HG03097 (cell line): ENCODE measurements at regions not wholly inside any gene's neighbourhood (a gene's known extent, or its start where the extent isn't known, plus 50 kb on each side); places are given as distances from the start of the nearest gene placed in this dataset.

Experiments used
- ATAC-seq: cut with Tn5 transposase; IDR thresholded peaks from one replicate; pipeline ENCODE4 v1.9.1; 2021; ENCODE audit not compliant: unreplicated experiment, low FRiP score

DNA sequence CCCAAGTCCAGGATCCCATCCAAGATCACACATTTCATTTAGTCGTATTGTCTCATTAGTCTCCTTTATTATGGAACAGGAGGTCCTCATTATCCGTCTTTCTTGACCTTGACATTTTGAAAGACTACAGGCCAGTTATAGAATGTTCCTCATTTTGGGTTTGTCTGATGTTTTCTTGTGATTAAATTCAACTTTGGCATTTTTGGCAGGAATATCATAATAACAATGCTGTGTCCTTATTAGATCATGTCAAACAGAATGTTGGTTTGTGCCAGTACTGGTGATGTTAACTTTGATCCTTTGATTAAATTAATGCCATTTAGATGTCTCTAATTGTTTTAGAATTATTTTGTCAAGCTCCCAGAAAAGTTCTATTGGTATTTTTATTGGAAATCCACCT lies 106.5 kb upstream of the FRY start:
- ATAC-seq, result no peak

DNA sequence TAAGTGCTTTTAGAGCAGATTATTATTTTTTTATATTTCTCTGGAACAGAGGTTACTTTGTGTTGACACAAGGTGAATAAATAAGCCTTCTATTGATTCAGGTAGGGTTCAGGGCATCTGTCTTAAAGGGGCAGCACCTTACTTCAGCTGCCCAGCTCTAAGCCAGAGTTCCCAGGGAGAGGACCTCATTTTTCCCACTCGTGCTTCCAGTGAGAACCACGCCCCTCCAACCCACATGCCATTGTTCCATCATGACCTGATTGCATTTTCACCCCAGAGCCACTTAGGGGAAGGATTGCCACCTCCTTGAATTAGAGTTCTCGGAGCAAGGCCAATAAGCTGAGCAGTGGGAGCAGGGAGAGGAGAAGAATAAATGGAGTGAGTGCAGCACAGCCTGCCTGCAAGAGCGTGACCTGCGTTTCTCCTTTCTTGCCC lies 104.3 kb upstream of the FRY start:
- ATAC-seq, result no peak

DNA sequence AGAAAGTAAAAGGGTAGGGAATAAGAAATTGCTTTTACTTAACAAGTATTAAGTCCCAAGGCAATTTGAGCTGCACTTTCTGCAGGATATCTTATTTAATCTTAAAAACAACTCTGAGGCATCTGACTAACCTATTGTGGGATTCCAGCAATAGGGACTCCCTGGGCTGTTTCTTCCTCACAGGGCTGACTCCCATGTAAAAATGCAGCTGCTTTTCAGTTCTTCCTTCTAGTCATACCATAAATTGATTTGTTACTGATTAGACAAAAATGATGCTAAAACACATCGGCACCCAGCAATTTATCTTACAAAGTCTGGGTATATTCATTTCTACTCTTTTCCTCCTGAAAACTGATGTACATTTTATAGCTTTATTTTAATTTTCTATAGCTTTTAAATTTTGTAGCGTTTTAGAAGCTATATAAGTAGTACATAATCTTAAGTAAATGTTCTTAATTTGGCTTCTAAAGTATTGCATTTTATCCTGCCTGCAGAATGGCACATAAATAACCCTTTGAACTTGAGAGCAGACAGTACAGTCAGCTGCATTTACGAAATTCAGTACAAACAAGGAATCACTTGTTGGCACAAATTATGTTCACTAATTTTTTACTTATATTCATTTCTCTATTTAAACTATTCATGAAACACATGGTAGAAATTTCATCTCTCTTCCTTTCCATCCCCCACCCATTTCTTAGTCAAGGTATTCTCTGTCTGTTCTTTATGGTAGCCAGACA lies 102.4 kb upstream of the FRY start:
- no peak for ATAC-seq

- peak; percentile 29 for ATAC-seq
Measured at GRCh38 chr13:31930490-31930889, 101.1 kb upstream of the FRY start.

GRCh38 chr13:31930901-31931522 lies 100.6 kb upstream of the FRY start:
- peak; percentile 97 for ATAC-seq

DNA sequence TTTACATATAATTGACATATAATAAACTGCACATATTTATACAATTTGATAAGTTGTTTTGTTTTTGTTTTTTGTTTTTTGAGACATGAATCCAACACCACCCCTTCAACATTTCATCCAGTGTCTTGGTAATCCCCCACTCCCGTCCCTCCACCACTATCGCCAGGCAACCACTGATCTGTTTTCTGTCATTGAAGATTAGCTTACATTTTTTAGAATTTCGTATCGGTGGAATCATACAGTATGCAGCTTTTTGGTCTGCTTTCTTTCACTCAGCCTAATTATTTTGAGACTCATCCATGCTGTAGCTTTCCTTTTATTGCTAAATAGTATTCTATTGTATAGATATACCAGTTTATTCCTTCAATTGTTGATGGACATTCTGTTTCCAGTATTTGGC lies 94.1 kb upstream of the FRY start:
- ATAC-seq, result no peak

DNA sequence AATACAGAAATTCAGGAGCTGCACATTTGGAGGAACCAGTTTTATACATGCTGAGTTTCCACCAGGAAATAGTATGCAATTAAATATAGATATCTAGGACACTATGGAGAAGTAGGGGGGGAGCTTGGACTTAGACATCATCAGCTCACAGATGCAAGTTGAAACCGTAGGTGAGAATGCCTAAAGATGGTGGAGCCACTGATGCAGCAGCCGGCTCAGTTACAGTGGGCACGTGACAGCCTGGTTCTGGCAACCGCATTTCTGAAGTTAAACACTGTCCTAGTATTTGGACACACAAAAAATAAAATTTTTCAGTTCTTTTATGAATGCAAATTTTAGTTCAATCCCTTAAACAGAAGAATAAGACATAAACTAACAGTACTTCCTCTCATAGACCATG lies 91.5 kb upstream of the FRY start:
- no peak for ATAC-seq

DNA sequence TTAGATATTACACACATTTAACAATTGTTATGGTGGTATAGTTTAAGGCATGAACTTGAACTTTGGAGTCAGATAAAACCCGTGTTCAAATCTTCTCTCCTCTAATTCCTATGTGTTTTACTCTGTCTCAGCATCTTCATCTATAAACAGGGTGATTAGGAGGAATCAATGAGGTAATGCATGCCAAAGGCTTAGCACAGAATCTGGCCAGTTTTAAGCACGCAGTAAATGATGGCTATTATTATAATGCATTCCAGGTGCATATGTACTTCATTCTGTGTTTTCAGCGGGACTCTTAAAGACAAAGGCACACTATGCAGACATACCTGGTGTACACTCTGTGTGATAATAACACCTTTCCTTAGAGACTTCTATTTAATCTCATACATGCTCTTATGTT lies 88.0 kb upstream of the FRY start:
- no peak for ATAC-seq

DNA sequence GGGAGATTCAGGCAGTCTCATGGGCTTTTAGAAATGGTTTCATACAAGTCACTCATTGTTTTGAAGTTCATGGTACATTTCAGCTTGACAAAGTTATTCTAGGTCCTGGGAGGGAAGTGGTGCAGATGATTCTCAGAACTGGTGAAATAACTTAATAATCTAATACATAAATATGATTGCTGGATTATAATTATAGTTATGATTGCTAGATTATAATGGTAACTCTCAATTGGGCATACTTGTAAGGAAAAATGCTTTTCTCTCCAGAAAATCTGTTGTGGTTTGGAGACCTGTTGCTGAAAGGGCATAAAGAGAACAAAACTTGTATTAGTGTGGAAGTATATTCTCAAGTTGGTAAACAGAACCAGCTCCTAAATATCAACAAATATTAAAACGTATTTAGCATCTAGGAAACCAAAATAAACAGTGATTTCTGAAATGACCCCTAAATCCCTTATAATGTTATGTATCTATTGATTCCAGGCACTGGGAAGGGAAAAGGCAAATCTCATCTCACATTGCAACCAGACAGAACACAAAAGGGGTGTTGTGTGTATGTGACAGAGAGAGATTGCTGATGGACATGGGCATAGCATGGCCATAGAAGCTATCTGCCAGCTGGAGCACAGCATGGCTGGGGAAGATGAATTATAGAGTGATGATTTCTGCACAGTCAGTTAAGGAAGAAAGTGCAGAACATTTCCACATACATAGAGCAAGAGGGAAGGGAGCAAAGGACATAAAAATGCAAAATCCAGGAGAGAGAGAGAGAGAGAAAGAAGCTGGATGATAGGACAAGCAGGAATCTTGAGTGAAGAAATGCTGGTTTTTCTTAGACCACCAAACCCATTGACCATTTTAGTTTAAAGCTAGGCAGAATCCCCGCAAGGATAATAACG lies 87.1 kb upstream of the FRY start:
- ATAC-seq, result no peak

GRCh38 chr13:31945202-31945961 lies 86.2 kb upstream of the FRY start:
- ATAC-seq, result no peak

DNA sequence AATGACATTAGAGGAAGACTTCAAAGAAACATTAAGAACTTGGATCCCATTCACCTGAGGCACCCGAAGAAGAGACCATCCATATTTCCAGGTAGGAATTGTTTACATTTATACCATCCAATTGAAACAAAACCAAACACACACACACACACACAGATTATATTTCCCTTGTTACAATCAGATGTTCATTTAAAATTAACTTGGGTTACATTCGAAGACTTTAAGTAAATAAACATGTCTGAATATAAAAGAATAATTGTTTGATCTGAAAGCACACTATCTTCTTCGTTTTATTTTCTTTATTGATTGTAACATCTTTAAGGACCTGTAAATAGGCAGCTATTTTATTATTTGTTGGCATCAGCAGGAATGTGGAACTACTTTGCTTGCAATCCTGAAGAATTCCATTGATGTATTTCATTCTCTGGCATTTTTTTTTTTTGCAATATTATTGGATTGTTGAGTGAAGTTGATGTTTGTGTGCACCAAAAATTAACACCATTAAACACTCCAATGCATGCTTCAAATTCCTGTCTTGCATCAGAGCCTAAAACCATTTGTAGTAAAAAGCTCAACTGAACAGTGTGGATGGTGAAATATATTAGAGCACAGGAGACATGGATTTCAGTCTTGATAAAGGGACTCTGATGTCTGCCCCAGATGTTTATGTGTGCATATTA lies 85.3 kb upstream of the FRY start:
- no peak for ATAC-seq

GRCh38 chr13:31947105-31947504 lies 84.5 kb upstream of the FRY start:
- no peak for ATAC-seq

- ATAC-seq, result no peak
Measured at GRCh38 chr13:31947506-31947905, 84.1 kb upstream of the FRY start.

DNA sequence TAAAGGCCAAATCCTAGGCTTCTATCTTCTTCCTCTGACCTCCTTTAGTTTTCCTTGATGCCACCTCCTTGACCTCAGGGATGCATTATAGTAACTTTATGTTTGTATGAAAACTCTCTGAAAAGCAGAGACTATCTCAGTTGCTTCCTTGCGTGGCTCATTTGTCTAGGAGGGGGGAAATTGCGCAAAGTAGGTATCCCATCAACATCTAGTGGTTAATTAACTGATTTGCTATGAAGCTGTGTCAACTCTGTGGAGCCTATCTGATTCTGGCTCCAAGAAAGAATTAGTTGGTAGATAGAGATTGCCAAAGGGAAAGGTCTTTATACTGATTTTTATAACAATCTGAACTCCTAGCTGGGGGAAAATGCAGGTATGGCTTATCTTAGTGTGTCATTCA lies 82.1 kb upstream of the FRY start:
- ATAC-seq, result no peak

- ATAC-seq, result no peak
Measured at GRCh38 chr13:31950111-31950815, 81.3 kb upstream of the FRY start.

DNA sequence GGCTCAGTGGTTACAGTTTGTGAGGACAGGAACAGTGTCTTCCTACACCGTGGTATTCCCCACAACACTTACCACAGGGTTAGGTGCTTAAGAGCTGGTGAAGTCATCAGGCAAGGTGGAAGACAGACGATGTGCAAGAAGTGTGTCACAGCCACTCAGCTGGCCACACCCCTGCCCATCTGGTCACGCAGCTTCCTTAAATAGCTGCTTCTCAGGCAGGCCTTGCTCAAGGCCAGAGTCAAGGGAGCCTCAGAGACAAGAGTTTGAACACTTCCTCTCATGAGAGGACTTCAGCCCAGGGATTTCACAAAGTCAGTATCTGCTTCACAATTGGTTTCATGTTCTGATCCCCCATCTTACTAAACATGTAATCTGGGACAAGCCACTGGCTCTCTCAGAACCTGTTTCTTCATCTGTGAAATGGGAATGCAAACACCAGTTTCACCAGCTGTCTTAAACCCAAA lies 80.3 kb upstream of the FRY start:
- peak; percentile 95 for ATAC-seq

DNA sequence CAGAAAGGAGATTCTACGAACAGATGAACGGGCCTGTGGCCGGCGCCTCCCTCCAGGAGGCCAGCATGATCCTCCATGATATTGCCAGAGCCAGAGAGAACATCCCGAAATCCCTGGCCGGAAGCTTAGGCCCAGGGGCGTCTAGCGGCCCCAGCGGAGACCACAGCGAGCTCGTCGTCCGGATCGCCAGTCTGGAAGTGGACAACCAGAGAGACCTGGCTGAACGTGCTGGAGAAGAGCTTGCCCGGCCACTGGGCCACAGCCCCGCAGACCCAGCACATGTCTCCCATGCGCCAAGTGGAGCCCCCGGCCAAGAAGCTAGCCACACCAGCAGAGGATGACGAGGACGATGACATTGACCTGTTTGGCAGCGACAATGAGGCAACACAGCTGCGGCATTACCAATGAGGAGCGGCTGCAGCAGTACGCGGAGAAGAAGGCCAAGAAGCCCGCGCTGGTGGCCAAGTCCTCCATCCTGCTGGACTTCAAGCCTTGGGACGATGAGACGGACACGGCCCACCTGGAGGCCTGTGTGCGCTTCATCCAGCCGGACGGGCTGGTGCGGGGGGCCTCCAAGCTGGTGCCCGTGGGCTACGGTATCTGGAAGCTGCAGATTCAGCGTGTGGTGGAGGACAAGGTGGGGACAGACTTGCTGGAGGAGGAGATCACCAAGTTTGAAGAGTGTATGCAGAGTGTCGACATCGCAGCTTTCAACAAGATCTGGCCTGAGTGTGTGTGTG lies 78.8 kb upstream of the FRY start:
- ATAC-seq, result no peak

- no peak for ATAC-seq
Measured at GRCh38 chr13:31955101-31955500, 76.5 kb upstream of the FRY start.

DNA sequence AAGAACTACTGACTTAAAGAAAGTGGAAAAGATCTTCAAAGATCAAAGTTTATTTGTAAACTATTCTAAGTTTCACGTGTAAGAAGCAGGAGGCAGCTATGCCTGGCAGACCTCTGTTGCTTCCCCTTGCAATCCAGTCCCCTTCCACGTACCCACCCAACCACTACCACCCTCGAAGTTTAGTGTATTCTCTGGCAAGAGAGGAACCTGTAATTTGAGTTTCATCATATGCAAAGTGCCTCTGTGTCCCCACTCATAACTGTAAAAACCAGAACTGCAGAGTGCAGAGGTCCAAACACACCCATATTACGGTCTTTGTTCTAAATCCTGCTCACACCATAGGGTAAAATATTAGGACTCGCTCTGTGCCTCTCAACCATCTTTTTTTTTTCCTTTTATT lies 75.8 kb upstream of the FRY start:
- no peak for ATAC-seq
